B cell (primary cell): ENCODE measurements at regions not wholly inside any gene's neighbourhood (a gene's known extent, or its start where the extent isn't known, plus 50 kb on each side); places are given as distances from the start of the nearest gene placed in this dataset.

Experiments used
- ATAC-seq: fragments of 200-7000 bp; cut with Tn5 transposase; one replicate; pipeline ENCODE4 v1.10.0; 2021; ENCODE audit warnings: low read depth, mild to moderate bottlenecking, moderate number of reproducible peaks, moderate library complexity
- CTCF ChIA-PET: fragments of 350-600 bp; sonication (Branson Sonifier 250); formaldehyde crosslinking; loops from one replicate; lab custom pipeline; 2021; ENCODE audit warnings: antibody characterized with exemption, inconsistent platforms; lab: Charles Lee
- POLR2A ChIA-PET: fragments of 350-600 bp; sonication (Branson Sonifier 250); formaldehyde crosslinking; loops from one replicate; lab custom pipeline; 2021; ENCODE audit warnings: antibody characterized with exemption; lab: Charles Lee
- DNase-seq: peaks from one replicate; pipeline ENCODE4 v3.0.0; 2013
- H2AFZ ChIP-seq: 2 replicates; pipeline ENCODE4 v1.6.1; 2012; ENCODE audit warnings: mild to moderate bottlenecking, low read depth, low read length; ENCODE audit not compliant: insufficient read depth, poor library complexity, severe bottlenecking
- H3K27ac ChIP-seq, 2 donors: 1 replicate in 1 of 2; 2 replicates in 1 of 2; pipeline ENCODE4 v1.5.1; 2012 to 2013; ENCODE audit warnings: low read length in 2 of 2, mild to moderate bottlenecking in 2 of 2, moderate library complexity in 1 of 2
- H3K27me3 ChIP-seq, 4 experiments: fragments of 200-600 bp in 1 of 4; sonication (generic) in 1 of 4; replicated peaks in 1 of 4; 1 replicate in 2 of 4; 2 replicates in 2 of 4; pipeline versions ENCODE4 v1.6.1 to v1.7.0; 2013 to 2016; ENCODE audit warnings: low read length in 3 of 4, mild to moderate bottlenecking in 2 of 4, mixed read lengths in 1 of 4, moderate library complexity in 1 of 4; ENCODE audit not compliant: insufficient read depth in 4 of 4, control insufficient read depth in 3 of 4; ENCODE audit errors: control extremely low read depth in 1 of 4
- H3K36me3 ChIP-seq, 2 experiments: replicated peaks in 1 of 2; 1 replicate in 1 of 2; 2 replicates in 1 of 2; pipeline versions ENCODE4 v1.6.1 to v1.7.1; 2013; ENCODE audit warnings: low read length in 1 of 2; ENCODE audit not compliant: insufficient read depth in 2 of 2, control insufficient read depth in 1 of 2; ENCODE audit errors: control extremely low read depth in 1 of 2, extremely low read depth in 1 of 2
- H3K4me1 ChIP-seq, 2 donors: fragments of 200-600 bp in 1 of 2; sonication (generic) in 1 of 2; 1 replicate in 1 of 2; 2 replicates in 1 of 2; pipeline versions ENCODE4 v1.5.1 to v1.6.1; 2013 to 2017; ENCODE audit warnings: low read length in 2 of 2; ENCODE audit not compliant: control insufficient read depth in 2 of 2, insufficient read depth in 2 of 2
- H3K4me2 ChIP-seq: replicated peaks from 2 replicates; pipeline ENCODE3; 2012; ENCODE audit warnings: mild to moderate bottlenecking, low read depth, low read length; ENCODE audit not compliant: poor library complexity, severe bottlenecking
- H3K4me3 ChIP-seq, 5 experiments: fragments of 200-600 bp in 1 of 5; sonication (generic) in 1 of 5; 1 replicate in 3 of 5; 2 replicates in 2 of 5; pipeline versions ENCODE4 v1.5.1 to v1.7.0; 2011 to 2016; ENCODE audit warnings: low read length in 4 of 5, mild to moderate bottlenecking in 4 of 5, low read depth in 2 of 5, control low read depth in 1 of 5, moderate library complexity in 1 of 5; ENCODE audit not compliant: insufficient read depth in 1 of 5; ENCODE audit errors: control extremely low read depth in 1 of 5, extremely low read depth in 1 of 5
- H3K79me2 ChIP-seq: fragments of 200-600 bp; sonication (generic); one replicate; pipeline ENCODE4 v1.6.0; 2016; ENCODE audit warnings: low read length; ENCODE audit not compliant: control insufficient read depth, insufficient read depth
- H3K9ac ChIP-seq: fragments of 200-600 bp; sonication (generic); 2 replicates; pipeline ENCODE4 v1.6.1; 2017; ENCODE audit warnings: mild to moderate bottlenecking, low read length, moderate library complexity
- H3K9me3 ChIP-seq, 3 donors: one replicate each; pipeline versions ENCODE4 v1.6.1 to v1.7.1; 2013; ENCODE audit warnings: low read length in 2 of 3; ENCODE audit not compliant: control insufficient read depth in 2 of 3, insufficient read depth in 1 of 3; ENCODE audit errors: control extremely low read depth in 1 of 3
- H4K20me1 ChIP-seq: 2 replicates; pipeline ENCODE4 v1.6.0; 2012; ENCODE audit warnings: mild to moderate bottlenecking, low read length; ENCODE audit not compliant: insufficient read depth, control insufficient read depth, poor library complexity, severe bottlenecking
- H3K27ac Mint-ChIP-seq: one replicate; pipeline ENCODE4 v1.8.0; 2021; ENCODE audit warnings: mixed read lengths
- H3K27me3 Mint-ChIP-seq: one replicate; pipeline ENCODE4 v1.8.0; 2021; ENCODE audit warnings: mixed read lengths
- H3K4me1 Mint-ChIP-seq: one replicate; pipeline ENCODE4 v1.8.0; 2021; ENCODE audit warnings: mixed read lengths
- H3K4me3 Mint-ChIP-seq: one replicate; pipeline ENCODE4 v1.8.0; 2021; ENCODE audit warnings: mixed read lengths
- H3K9me3 Mint-ChIP-seq: one replicate; pipeline ENCODE4 v1.8.0; 2022; ENCODE audit warnings: mixed read lengths; ENCODE audit not compliant: insufficient read depth
- EZH2 ChIP-seq: IDR thresholded peaks from 2 replicates; pipeline ENCODE4 v1.6.1; 2012; ENCODE audit warnings: borderline replicate concordance, low read depth, mild to moderate bottlenecking, moderate library complexity, low read length; ENCODE audit not compliant: insufficient read depth, poor library complexity, severe bottlenecking
- WGBS: methylation state at CpG from one replicate; pipeline ENCODE4 v1.1.5; 2013; ENCODE audit warnings: missing lambda C conversion rate; ENCODE audit not compliant: insufficient coverage; 5-methylcytosine and 5-hydroxymethylcytosine counted together
- intact Hi-C: fragments of 100-400 bp; cut with micrococcal nuclease; formaldehyde crosslinking; loops from one replicate; pipeline ENCODE4 v1.10.0; 2022
- TF ChIP-seq, protein P1 (sequence below): fragments of 200-600 bp; IDR thresholded peaks from one replicate; pipeline ENCODE4 v1.8.0; 2022; ENCODE audit warnings: antibody characterized with exemption, mild to moderate bottlenecking

DNA sequence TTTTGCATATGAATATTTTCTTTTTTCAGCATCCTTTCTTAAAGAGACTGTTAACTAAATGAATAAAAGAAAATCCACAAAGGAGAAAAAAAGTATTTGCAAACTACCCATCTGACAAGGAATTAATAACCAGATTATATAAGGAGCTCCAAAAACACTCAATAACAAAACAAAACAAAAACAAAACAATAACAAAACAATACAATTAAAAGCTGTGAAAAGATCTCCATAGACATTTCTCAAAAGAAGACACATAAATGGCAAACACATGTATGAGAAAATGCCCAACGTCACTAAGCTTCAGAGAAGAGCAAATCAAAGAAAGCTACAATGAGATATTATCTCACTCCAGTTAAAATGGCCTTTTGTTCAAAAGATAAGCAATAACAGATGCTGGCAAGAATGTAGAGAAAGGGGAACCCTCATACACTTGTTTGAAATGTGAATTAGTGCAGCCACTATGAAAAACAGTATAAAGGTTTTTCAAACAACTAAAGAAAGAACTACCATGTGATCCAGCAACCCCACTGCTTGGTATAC lies 1310.0 kb upstream of the EYS start:
- DNase-seq, result no peak
- intact Hi-C loops, result no loop called here
- no CpG with 5 or more reads among the region's 1 CpG for WGBS

DNA sequence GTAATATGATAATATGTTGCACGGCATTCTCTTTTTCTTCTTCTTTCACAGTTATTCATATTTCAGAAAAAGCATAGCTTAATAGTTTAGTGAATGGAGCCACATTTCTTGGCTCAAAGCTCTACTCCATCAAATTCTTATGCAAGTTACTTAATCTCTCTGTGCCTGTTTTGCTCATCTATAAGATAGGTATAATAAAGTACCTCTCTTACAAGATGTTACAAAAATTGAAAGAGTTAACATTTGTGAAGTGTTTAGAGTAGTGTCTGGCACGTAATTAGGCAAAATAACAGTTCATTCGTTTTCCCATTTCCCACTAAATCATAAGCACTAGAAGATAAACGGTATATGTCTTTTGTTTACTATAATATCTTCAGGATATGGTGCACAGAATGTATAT lies 1304.4 kb upstream of the EYS start:
- intact Hi-C loops, result no loop called here
- no peak for TF ChIP-seq EZH2
- TF ChIP-seq, protein P1, sequence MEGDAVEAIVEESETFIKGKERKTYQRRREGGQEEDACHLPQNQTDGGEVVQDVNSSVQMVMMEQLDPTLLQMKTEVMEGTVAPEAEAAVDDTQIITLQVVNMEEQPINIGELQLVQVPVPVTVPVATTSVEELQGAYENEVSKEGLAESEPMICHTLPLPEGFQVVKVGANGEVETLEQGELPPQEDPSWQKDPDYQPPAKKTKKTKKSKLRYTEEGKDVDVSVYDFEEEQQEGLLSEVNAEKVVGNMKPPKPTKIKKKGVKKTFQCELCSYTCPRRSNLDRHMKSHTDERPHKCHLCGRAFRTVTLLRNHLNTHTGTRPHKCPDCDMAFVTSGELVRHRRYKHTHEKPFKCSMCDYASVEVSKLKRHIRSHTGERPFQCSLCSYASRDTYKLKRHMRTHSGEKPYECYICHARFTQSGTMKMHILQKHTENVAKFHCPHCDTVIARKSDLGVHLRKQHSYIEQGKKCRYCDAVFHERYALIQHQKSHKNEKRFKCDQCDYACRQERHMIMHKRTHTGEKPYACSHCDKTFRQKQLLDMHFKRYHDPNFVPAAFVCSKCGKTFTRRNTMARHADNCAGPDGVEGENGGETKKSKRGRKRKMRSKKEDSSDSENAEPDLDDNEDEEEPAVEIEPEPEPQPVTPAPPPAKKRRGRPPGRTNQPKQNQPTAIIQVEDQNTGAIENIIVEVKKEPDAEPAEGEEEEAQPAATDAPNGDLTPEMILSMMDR, result no peak
- Histone ChIP-seq H3K9ac (no peak overlapping the region), H3K9me3 (no peaks in the 10 kb centered on the region), H2AFZ (no peak overlapping the region), H3K4me1 (no peaks in the 10 kb centered on the region), H3K27ac (no peak overlapping the region), H4K20me1 (no peaks in the 10 kb centered on the region), H3K27me3 (no peaks in the 10 kb centered on the region), H3K4me3 (no peak overlapping the region), H3K36me3 (no peaks in the 10 kb centered on the region), H3K4me2 (no peak overlapping the region), H3K79me2 (no peaks in the 10 kb centered on the region)
- H3K27ac Mint-ChIP-seq, result no peak overlapping the region
- POLR2A ChIA-PET, result no interaction called here
- ATAC-seq, result no peak
- peaks cover 11% of the 10 kb centered on the region for H3K9me3 Mint-ChIP-seq
- DNase-seq, result no peak
- no CpG with 5 or more reads among the region's 4 CpGs for WGBS
- H3K4me1 Mint-ChIP-seq, result no peaks in the 10 kb centered on the region
- CTCF ChIA-PET, result no interaction called here
- H3K27me3 Mint-ChIP-seq, result no peaks in the 10 kb centered on the region
- no peak overlapping the region for H3K4me3 Mint-ChIP-seq

More for the DNA sequence above, 1310.0 kb upstream of the EYS start:
- H3K27ac ChIP-seq, result no peak overlapping the region
- no peaks in the 10 kb centered on the region for H3K27me3 ChIP-seq
- Mint-ChIP-seq H3K27ac (no peak overlapping the region), H3K9me3 (no peaks in the 10 kb centered on the region), H3K4me3 (no peak overlapping the region), H3K4me1 (no peaks in the 10 kb centered on the region), H3K27me3 (no peaks in the 10 kb centered on the region)
- POLR2A ChIA-PET, result no interaction called here
- no peak overlapping the region for H3K4me2 ChIP-seq
- ATAC-seq, result no peak
- CTCF ChIA-PET, result no interaction called here
- no peaks in the 10 kb centered on the region for H3K9me3 ChIP-seq
- no peaks in the 10 kb centered on the region for H4K20me1 ChIP-seq
- no peak overlapping the region for H3K9ac ChIP-seq
- no peaks in the 10 kb centered on the region for H3K79me2 ChIP-seq
- H2AFZ ChIP-seq, result no peak overlapping the region
- H3K4me3 ChIP-seq, result no peak overlapping the region
- TF ChIP-seq EZH2, result no peak
- TF ChIP-seq, protein P1, result no peak
- H3K36me3 ChIP-seq, result no peaks in the 10 kb centered on the region
- H3K4me1 ChIP-seq, result no peaks in the 10 kb centered on the region
